Ectodermal cell (in vitro differentiated cells): ENCODE measurements at regions not wholly inside any gene's neighbourhood (a gene's known extent, or its start where the extent isn't known, plus 50 kb on each side); places are given as distances from the start of the nearest gene placed in this dataset.

Source experiments
- H3K27ac ChIP-seq: 2 replicates; pipeline ENCODE4 v1.7.0; 2013; ENCODE audit warnings: mild to moderate bottlenecking, low read depth, low read length; ENCODE audit not compliant: insufficient read depth, poor library complexity, severe bottlenecking
- H3K27me3 ChIP-seq: 2 replicates; pipeline ENCODE4 v1.7.0; 2013; ENCODE audit warnings: mild to moderate bottlenecking, low read length; ENCODE audit not compliant: insufficient read depth, control insufficient read depth, poor library complexity, severe bottlenecking
- H3K36me3 ChIP-seq: one replicate; pipeline ENCODE4 v1.7.0; 2013; ENCODE audit warnings: low read length; ENCODE audit not compliant: control insufficient read depth, insufficient read depth
- H3K4me1 ChIP-seq: one replicate; pipeline ENCODE4 v1.7.0; 2013; ENCODE audit warnings: low read length; ENCODE audit not compliant: control insufficient read depth, insufficient read depth
- H3K4me3 ChIP-seq: 2 replicates; pipeline ENCODE4 v1.7.0; 2013; ENCODE audit warnings: low read depth, low read length, control low read depth; ENCODE audit not compliant: insufficient read depth
- H3K9me3 ChIP-seq: 2 replicates; pipeline ENCODE4 v1.7.0; 2013; ENCODE audit warnings: mild to moderate bottlenecking, low read length, moderate library complexity; ENCODE audit not compliant: control insufficient read depth
- WGBS, 2 experiments: methylation state at CpG; one replicate each; pipeline ENCODE4 v1.1.7; 2013; ENCODE audit warnings: missing lambda C conversion rate in 2 of 2; 5-methylcytosine and 5-hydroxymethylcytosine counted together

DNA sequence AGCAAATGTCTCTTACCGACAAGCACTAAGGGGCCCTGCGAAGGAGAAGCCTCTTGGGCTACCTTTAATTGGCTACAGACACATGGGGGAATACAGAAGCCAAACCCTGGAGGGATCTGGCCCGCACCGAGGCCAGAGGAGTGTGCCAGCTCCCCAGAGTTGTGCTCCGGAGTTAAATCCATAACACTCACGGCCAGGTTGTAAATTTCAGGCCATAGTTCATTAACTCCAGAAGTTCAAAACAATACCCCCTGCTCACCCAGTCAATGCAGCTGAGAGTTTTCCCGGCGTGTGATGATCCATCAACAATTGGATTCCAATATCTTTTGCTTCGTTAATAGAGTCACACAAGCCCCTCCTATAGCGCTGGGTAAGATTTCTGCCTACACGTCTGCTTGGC, 371.5 kb downstream of the NXPE2 start:
- 92 to 93% methylated on average over 11 of the region's 11 CpGs for WGBS, 2 experiments

DNA sequence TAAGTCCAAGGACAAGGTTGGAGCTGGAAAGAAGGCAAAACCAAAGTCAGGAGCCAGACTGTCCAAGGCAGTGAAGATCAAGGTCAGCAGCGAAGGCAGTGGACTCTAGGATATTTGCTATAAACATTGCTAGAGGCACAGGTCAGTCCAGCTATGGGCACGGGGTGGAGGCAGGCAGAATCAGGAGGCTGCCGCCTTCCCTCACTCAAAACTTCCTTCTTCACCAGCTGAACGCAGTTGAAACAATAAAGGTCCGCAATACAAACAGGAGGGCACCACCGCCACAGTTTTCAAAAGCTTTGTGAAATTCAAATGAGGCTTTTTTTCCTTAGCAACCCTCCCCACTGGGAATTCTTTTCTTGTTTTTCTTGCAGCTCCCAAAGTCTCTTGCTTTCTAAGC, 372.4 kb downstream of the NXPE2 start:
- H3K27me3 ChIP-seq: no peaks in the 10 kb centered on the region
- H3K36me3 ChIP-seq: no peaks in the 10 kb centered on the region
- H3K9me3 ChIP-seq: no peaks in the 10 kb centered on the region
- H3K4me3 ChIP-seq: no peak overlapping the region
- WGBS, 2 experiments: 25 to 28% methylated on average over 6 of the region's 6 CpGs
- no peak overlapping the region for H3K27ac ChIP-seq
- H3K4me1 ChIP-seq: peaks cover 13% of the 10 kb centered on the region

More for the DNA sequence above, 371.5 kb downstream of the NXPE2 start:
- H3K4me1 ChIP-seq: peaks cover 13% of the 10 kb centered on the region
- no peaks in the 10 kb centered on the region for H3K27me3 ChIP-seq
- no peak overlapping the region for H3K4me3 ChIP-seq
- no peaks in the 10 kb centered on the region for H3K9me3 ChIP-seq
- no peaks in the 10 kb centered on the region for H3K36me3 ChIP-seq
- no peak overlapping the region for H3K27ac ChIP-seq

DNA sequence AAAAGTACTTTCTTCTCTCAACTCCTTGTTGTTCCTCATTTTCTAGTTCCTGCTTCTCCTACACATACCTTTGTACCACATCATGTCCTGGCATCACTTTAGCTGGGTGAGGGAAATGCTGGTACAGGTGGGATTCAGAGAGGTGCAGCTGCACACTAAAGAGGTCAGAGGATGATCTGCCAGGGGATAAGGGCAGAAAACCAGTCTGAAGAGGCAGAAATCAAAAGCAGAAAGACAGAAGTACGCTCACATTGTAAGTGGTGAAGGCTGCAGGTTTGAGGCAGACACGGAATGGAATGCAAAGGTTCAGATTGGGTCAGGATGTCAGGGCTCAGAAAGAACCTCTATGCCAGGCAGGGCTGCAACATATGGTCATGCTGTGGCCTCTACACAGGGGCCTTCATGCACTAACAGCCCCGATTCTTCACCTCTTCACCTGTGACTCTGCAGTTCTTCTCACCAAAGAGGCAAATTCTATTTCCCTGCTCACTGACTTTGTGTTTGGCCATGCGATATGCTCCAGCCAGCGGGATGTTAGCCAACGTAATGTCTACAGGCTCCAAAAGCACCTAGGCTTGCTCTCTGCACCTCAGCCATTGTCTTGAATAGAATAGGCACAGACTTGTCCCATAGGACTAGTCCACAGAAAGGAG, 373.7 kb downstream of the NXPE2 start:
- WGBS, 2 experiments: 87% methylated on average over 6 of the region's 6 CpGs
- no peaks in the 10 kb centered on the region for H3K9me3 ChIP-seq
- H3K4me1 ChIP-seq: peaks cover 13% of the 10 kb centered on the region

DNA sequence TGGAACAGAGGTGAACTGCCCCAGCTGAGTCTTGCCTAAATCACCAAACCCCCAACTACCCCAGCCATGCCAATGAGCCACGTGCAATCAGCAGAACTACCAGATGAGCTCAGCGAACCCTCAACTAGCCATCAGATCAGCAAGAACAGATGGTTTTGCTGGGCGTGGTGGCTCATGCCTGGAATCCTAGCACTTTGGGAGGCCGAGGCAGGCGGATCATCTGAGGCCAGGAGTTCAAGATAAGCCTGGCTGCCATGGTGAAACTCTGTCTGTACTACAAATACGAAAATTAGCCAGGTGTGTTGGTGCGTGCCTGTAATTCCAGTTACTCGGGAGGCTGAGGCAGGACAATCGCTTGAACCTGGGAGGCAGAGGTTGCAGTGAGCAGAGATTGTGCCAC, 374.3 kb downstream of the NXPE2 start:
- Histone ChIP-seq H3K4me3 (no peak overlapping the region), H3K36me3 (no peaks in the 10 kb centered on the region), H3K27ac (no peak overlapping the region), H3K4me1 (peaks cover 13% of the 10 kb centered on the region), H3K27me3 (no peaks in the 10 kb centered on the region), H3K9me3 (no peaks in the 10 kb centered on the region)
- 93 to 94% methylated on average over 9 of the region's 9 CpGs for WGBS, 2 experiments

More for the DNA sequence above, 373.7 kb downstream of the NXPE2 start:
- Histone ChIP-seq H3K4me3 (no peak overlapping the region), H3K36me3 (no peaks in the 10 kb centered on the region), H3K27ac (no peak overlapping the region), H3K27me3 (no peaks in the 10 kb centered on the region)

DNA sequence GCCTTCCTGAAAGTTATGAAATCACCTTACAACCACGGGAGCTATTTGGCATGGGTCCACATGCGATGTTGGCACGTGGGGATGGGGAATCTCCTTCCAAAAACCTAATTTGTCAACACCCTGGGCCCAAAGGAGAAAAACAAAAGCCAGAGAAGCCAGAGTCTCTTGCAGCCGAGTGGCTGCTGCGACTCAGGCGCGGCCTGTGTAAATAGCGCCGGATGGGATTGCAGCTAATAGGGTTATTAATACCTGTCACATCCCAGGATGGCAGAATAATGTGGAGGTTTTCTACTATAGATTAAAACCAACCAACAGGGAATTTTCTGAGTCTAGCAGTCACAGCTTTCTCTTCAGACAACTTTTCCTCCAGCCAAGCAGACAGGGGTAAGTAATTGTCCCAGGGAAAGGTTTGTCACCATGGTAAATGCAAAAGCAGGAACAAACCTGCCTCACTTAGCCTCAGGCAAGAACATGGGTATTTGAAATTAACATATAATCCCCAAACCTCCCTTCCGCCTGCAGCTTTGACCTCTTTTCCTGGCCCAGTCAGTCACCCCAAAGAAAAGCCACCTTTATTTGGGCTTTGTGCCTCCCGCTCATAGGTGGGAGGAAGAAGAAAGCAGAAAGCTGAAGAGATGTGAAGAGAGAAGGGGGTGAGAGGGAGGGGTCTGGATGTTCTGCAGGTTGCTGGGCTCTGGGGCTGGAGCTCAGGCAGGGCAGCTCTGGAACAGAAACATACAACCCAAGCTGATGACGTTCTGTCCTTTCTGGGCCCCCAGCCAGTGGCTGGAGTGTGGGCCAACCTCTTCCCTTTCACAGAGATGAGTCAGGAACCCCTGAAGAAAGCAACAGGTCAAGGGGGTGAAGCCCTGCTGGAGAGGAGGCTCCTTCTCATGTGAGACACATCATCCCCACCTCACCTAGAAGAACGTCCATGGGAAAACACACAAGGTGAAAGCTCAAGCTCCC, 376.5 kb downstream of the NXPE2 start:
- H3K4me3 ChIP-seq: no peak overlapping the region
- H3K27me3 ChIP-seq: no peaks in the 10 kb centered on the region
- peaks cover 13% of the 10 kb centered on the region for H3K4me1 ChIP-seq
- no peak overlapping the region for H3K27ac ChIP-seq
- 92 to 95% methylated on average over 12 to 13 of the region's 13 CpGs for WGBS, 2 experiments
- no peaks in the 10 kb centered on the region for H3K9me3 ChIP-seq
- H3K36me3 ChIP-seq: no peaks in the 10 kb centered on the region

DNA sequence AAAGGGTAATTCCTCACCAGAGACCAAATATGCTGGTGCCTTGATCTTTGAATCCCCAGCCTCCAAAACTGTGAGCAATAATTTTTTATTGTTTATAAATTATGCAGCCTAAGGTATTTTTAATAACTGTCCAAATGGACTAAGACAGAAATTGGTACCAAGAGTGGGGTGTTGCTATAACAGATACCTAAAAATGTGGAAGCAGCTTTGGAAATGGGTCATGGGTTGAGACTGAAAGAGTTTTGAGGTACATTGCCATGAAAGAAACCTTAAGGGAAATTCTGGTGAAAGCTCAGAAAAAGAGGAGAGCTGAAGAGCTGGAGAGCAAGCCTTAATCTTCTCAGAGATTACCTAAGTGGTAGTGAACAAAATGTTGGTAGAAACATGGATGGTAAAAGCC, 378.2 kb downstream of the NXPE2 start:
- H3K36me3 ChIP-seq: no peaks in the 10 kb centered on the region
- H3K9me3 ChIP-seq: no peaks in the 10 kb centered on the region
- no peaks in the 10 kb centered on the region for H3K27me3 ChIP-seq
- no peaks in the 10 kb centered on the region for H3K4me1 ChIP-seq
- H3K4me3 ChIP-seq: no peak overlapping the region
- no peak overlapping the region for H3K27ac ChIP-seq

DNA sequence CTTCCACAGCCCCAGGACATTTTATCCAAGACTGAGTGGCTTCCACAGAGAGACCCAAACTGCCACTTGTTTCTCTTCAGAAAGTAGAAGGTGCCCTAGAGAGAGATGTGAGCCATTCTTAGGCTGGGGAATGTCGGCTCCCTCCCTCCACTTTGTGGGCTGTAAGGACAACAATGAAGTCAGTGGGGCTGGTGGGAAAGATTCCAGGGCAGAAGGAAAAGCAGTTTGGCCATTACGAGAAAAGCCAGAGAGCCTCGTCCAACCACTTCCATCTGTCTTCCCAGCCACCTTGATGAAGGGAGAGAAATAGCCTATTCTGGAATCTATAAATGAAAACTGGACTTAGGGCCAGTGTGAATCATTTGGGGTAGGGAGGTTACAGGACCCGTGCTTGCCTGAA, 382.5 kb downstream of the NXPE2 start:
- no peaks in the 10 kb centered on the region for H3K4me1 ChIP-seq
- H3K36me3 ChIP-seq: no peaks in the 10 kb centered on the region
- H3K4me3 ChIP-seq: no peak overlapping the region
- H3K9me3 ChIP-seq: no peaks in the 10 kb centered on the region
- H3K27me3 ChIP-seq: no peaks in the 10 kb centered on the region
- 74% methylated on average over 4 of the region's 4 CpGs for WGBS, 2 experiments
- no peak overlapping the region for H3K27ac ChIP-seq

DNA sequence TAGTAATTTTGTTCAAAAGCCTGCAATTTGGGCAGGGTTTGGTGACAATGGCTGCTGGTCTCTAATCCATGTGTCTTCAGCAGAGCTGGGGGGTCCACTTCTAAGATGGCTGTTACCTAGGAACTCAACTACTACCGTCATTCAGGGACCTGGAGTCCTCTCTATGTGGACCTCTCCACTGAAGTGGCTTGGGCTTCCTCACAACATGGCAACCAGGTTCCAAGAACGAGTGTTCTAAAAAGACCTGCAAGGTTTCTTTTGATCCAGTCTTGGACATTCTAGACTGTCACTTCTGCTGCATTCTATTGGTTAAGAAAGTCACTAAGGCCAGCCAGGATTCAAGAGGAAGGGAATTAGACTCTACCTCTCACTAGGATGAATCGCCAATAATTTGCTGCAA, 387.0 kb downstream of the NXPE2 start:
- no peaks in the 10 kb centered on the region for H3K9me3 ChIP-seq
- H3K27ac ChIP-seq: no peak overlapping the region

DNA sequence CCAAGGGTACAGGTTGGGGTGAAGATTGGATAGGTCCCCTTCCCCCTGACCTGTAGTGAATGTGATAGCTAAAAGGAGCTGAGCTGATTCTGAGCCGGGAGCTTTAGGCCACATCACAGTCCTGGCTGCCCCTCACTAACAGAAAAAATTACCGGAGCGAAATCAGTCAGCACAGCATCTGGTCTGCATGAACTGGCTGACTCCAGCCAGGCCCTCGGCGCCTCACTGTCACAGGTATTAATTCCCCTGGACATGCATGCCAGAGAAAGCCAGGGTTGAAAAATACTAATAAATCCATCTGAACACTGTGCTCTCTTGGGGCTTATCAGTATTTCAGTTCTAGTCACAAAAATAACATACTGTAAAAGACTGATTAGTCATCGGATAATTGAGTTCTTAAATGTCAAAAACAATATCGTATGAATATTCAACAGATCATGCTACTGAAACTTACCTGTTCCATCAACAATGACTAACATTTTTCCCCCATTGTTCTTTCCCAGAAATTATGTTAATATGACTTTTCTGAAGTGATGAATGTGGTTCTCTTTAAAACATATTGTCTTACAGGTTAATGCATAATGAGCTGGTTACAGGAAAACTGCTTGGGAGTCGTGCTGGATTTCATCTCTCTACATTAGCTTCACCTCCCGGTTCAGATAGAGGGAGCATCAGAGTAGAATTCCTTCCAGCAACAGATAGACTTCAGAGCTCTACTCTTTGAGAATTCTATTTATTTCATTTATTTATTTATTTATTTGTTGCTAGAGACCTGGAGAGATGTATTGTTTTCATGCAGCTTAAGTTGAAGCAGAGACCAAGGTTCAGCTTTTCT, 387.7 kb downstream of the NXPE2 start:
- 93 to 96% methylated on average over 9 of the region's 9 CpGs for WGBS, 2 experiments
- H3K4me3 ChIP-seq: no peak overlapping the region
- no peaks in the 10 kb centered on the region for H3K27me3 ChIP-seq
- H3K4me1 ChIP-seq: no peaks in the 10 kb centered on the region
- no peak overlapping the region for H3K27ac ChIP-seq
- H3K9me3 ChIP-seq: no peaks in the 10 kb centered on the region
- no peaks in the 10 kb centered on the region for H3K36me3 ChIP-seq

More for the DNA sequence above, 387.0 kb downstream of the NXPE2 start:
- Histone ChIP-seq H3K27me3 (no peaks in the 10 kb centered on the region), H3K4me3 (no peak overlapping the region), H3K36me3 (no peaks in the 10 kb centered on the region), H3K4me1 (no peaks in the 10 kb centered on the region)
- 92% methylated on average over 3 of the region's 3 CpGs for WGBS, 2 experiments

DNA sequence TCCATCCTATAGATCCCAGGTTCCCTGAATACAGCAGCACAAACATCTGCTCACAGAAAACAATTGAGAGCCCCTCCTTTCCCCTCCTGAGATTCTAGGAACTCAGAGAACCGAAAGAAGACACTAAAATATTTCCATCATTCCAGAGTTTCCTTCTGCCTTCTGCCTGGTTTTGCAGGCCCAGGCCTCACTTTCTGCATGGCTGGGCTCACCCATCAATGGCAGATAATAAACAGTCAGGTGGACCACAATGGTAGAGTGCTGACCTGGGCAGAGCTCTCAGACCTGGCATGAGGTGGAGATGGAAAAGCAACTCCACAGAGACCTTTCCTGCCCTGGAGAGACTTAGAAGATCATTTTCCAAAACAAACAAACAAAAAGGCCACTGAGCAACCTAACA, 389.1 kb downstream of the NXPE2 start:
- 90 to 98% methylated on average over 1 of the region's 1 CpG for WGBS, 2 experiments
- Histone ChIP-seq H3K27ac (no peak overlapping the region), H3K4me1 (no peaks in the 10 kb centered on the region), H3K4me3 (no peak overlapping the region), H3K36me3 (no peaks in the 10 kb centered on the region), H3K27me3 (no peaks in the 10 kb centered on the region), H3K9me3 (no peaks in the 10 kb centered on the region)
